Sciatic nerve (tissue), 2 donors: ENCODE measurements at regions not wholly inside any gene's neighbourhood (a gene's known extent, or its start where the extent isn't known, plus 50 kb on each side); places are given as distances from the start of the nearest gene placed in this dataset.

Source experiments
- ATAC-seq: fragments of 200-7000 bp; cut with Tn5 transposase; one replicate; pipeline ENCODE4 v1.9.1; 2020; ENCODE audit warnings: mild to moderate bottlenecking, moderate library complexity
- DNase-seq: peaks from one replicate; pipeline ENCODE4 v3.0.0-alpha.2; 2020; ENCODE audit warnings: low spot score
- intact Hi-C: fragments of 100-400 bp; cut with DNase I; formaldehyde crosslinking; loops from one replicate; pipeline ENCODE4 v1.14.2; 2022
- donor health status: DM: no; HTN: no; CAD: no.
- donor health status: DM: no; HTN: no; CAD: no.

DNA sequence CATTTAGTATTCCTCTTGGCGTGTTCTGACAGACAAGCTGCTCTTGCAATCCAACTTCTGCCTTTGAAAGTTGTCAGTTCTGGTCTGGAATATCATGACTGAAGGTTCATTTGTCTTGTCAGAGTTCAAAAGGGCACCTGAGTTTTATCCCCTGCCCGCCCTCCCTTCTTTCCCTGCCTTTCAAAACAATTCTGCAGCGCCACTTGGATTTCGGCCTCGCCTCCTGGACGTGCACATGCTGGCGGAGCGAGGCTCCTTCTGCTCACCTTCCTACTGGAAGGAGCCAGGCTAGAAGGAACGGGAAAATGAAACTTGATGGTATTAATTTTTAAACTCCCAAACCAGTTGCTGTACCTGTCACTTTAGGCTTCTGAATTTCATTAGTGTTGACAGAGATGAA, 55.7 kb upstream of the HDGFL1 start:
- intact Hi-C loops: no loop called here
- DNase-seq (no peak), ATAC-seq (no peak)

DNA sequence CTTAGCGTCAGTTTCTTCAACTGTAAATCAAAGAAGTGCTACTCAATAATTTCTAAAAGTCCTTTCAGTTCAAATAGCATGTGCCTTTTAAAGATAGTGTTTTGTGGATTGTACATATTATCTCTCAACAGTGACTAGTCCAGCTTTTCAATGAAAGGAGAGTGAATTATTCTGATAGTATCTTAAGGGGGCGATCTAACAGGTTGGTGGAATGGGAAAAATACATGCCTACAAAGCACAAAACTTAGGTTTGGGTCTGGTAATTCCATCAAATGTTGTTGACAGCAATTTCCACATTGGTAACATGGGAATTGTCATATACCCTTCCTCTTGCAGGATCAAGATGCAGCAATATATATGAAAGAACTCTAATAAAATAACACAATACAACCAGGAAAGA, 50.1 kb upstream of the HDGFL1 start:
- ATAC-seq (no peak), DNase-seq (no peak)
- intact Hi-C loops: no loop called here
